Muscle of leg (tissue), 3 donors: ENCODE measurements at regions not wholly inside any gene's neighbourhood (a gene's known extent, or its start where the extent isn't known, plus 50 kb on each side); places are given as distances from the start of the nearest gene placed in this dataset.

Source experiments
- DNase-seq: peaks from one replicate; pipeline ENCODE4 v3.0.0; 2013
- H3K27ac ChIP-seq: one replicate; pipeline ENCODE4 v1.5.1; 2013; ENCODE audit warnings: mild to moderate bottlenecking, low read length, control low read depth
- H3K27me3 ChIP-seq: one replicate; pipeline ENCODE4 v1.6.1; 2013; ENCODE audit warnings: low read length; ENCODE audit not compliant: control insufficient read depth, insufficient read depth
- H3K36me3 ChIP-seq: one replicate; pipeline ENCODE4 v1.6.1; 2013; ENCODE audit warnings: low read length; ENCODE audit not compliant: control insufficient read depth, insufficient read depth
- H3K4me1 ChIP-seq: one replicate; pipeline ENCODE4 v1.6.1; 2013; ENCODE audit warnings: low read length; ENCODE audit not compliant: control insufficient read depth, insufficient read depth
- H3K4me3 ChIP-seq: one replicate; pipeline ENCODE4 v1.5.1; 2013; ENCODE audit warnings: low read length, control low read depth
- H3K9me3 ChIP-seq: replicated peaks from 2 replicates; pipeline ENCODE4 v1.6.1; 2013; ENCODE audit warnings: low read depth, low read length; ENCODE audit not compliant: control insufficient read depth
- WGBS: methylation state at CpG from one replicate; pipeline ENCODE4 v1.1.5; 2013; ENCODE audit warnings: missing lambda C conversion rate; ENCODE audit not compliant: insufficient coverage; 5-methylcytosine and 5-hydroxymethylcytosine counted together

DNA sequence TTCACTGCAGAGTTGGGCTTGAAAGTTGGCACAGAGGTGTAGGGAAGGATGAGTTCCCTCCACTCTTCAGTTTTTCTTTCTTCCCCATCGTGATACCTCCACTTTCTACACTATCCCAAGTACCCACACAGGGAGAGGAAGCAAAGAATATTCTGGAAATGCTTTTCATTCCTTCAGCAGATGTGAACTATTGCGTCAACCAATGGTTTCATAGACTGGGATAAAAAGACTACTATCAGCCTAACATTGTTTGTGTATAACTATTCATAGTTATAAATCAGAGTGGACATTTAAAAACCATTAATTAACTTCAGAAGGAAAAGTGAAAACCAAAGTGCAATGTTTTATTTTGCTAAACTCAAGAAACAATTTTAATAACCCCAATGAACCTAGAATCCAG, 63.6 kb upstream of the MAMDC2 start:
- no CpG with 5 or more reads among the region's 2 CpGs for WGBS
- Histone ChIP-seq H3K4me3 (no peak overlapping the region), H3K27ac (no peak overlapping the region), H3K4me1 (peaks cover 8% of the 10 kb centered on the region), H3K27me3 (no peaks in the 10 kb centered on the region), H3K9me3 (no peaks in the 10 kb centered on the region), H3K36me3 (no peaks in the 10 kb centered on the region)
- no peak for DNase-seq

DNA sequence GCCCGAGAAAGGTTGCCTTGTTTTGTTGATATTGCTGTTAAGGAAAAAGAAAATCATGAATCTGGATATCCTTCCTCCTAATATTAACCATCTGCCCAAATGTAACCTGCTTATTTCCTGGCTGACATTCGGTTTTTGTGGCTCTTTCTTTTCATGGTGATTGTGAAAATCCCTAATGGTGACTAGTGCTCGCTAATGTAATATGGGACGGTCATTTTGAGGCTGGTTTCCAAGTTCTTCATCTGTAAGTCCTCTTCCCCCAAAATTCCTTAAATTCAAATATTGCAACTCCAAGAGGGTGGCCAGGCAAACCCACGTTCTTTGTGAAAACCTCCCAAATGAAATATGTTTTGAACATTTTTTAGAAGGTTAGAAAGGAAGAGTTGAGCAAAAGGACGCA, 63.1 kb upstream of the MAMDC2 start:
- WGBS: no CpG with 5 or more reads among the region's 6 CpGs

DNA sequence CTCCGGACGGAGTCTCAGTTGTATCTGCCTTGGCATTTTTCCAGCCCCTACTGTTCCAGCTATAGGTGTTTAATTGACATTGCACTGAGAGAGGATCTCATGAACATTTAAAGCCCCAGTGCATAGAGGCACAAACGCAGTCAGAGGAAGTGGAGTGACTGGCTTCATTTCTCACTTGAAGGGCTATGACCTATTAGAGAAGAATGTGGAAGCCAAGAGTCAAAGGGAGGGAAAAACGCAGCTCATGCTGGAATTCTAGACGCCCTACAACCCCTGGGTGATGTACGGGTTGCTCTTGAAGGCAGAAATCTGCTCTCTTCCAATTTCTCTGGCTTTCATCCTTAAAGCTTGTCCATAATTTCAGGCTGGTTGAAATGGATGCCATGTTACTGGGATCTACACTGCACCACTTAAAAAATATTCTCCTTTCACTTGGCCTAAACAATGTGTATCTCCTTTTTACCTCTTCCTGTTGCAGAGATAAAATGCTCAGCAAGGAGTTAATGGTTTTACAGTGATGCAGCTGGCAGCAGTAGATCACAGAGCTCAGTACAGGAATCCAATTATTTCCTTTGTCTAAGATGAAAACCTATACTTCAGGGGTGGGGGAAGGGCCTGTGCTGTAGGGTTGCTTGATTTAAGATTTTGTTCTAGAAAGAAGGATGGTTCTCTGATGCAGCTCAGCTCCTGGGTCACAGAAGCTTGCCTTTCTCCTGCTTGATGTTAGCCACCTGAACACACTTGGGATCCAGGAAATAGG, 61.8 kb upstream of the MAMDC2 start:
- H3K4me1 ChIP-seq: no peaks in the 10 kb centered on the region
- no peaks in the 10 kb centered on the region for H3K27me3 ChIP-seq
- no peaks in the 10 kb centered on the region for H3K9me3 ChIP-seq
- H3K4me3 ChIP-seq: no peak overlapping the region
- no peaks in the 10 kb centered on the region for H3K36me3 ChIP-seq
- 25% methylated on average over 1 of the region's 6 CpGs for WGBS
- DNase-seq: no peak
- no peak overlapping the region for H3K27ac ChIP-seq

More for the DNA sequence above, 63.1 kb upstream of the MAMDC2 start:
- no peaks in the 10 kb centered on the region for H3K27me3 ChIP-seq
- H3K9me3 ChIP-seq: no peaks in the 10 kb centered on the region
- no peak for DNase-seq
- peaks cover 7% of the 10 kb centered on the region for H3K4me1 ChIP-seq
- H3K4me3 ChIP-seq: no peak overlapping the region
- H3K36me3 ChIP-seq: no peaks in the 10 kb centered on the region
- H3K27ac ChIP-seq: no peak overlapping the region

DNA sequence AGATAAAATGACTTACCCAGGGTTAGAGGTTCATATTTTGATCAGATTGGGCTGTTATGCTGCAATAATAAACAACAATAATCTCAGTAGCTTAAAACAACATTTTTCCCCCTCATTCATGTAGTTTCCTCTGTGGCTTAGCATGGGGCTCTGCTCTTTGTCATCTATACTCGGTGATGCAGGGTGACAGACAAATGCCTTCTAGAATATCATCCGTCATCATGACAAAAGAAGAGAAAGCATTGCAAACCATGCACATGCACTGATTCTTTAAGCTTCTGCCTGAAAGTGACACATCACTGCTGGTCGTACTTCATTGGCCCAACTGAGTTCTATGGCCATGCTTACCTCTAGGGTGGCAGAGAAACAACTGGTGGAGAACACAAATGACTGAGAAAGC, 58.8 kb upstream of the MAMDC2 start:
- H3K36me3 ChIP-seq: no peaks in the 10 kb centered on the region
- 92% methylated on average over 3 of the region's 3 CpGs for WGBS
- no peak overlapping the region for H3K27ac ChIP-seq
- no peaks in the 10 kb centered on the region for H3K27me3 ChIP-seq
- H3K4me3 ChIP-seq: no peak overlapping the region
- H3K9me3 ChIP-seq: no peaks in the 10 kb centered on the region
- H3K4me1 ChIP-seq: no peaks in the 10 kb centered on the region
- DNase-seq: no peak

DNA sequence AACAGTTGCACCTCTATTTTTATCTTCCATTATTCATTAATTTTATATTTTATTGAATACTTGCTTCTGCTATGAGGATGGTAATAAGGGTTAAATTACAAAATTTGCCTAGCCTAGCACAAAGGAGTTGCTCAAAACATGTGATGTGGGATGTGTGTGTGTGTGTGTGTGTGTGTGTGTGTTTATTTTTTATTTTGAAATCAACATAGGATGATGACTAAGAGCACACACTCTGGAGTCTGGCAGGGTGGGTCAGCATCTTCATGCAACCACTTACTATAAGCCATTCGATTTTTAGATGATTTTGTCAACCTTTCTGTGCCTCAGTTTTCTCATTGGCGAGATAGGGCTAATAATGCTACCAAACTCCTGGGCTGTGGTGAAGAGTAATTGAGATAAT, 57.7 kb upstream of the MAMDC2 start:
- H3K27ac ChIP-seq: no peak overlapping the region

DNA sequence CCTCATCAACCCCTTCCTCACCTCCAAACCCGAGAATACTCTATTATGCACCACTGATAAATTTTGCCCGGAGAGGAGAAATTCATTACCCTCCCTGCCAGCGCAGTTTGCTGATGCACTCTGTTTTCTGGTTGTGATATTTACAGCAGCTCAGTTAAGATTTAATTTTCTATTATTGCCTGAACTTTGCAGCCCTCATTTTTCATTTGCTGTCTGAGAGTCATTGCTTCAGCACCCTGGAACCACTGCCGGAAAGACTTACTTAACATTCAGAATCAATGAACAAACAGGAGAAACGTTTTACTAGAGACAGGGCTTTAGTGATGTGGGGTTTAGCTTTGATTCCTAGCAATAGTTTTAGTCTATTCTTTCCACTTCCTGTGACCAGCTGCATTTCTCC, 56.7 kb upstream of the MAMDC2 start:
- no CpG with 5 or more reads among the region's 5 CpGs for WGBS
- DNase-seq: peak; percentile 35

More for the DNA sequence above, 57.7 kb upstream of the MAMDC2 start:
- Histone ChIP-seq H3K4me3 (no peak overlapping the region), H3K9me3 (no peaks in the 10 kb centered on the region), H3K36me3 (no peaks in the 10 kb centered on the region), H3K4me1 (no peaks in the 10 kb centered on the region), H3K27me3 (no peaks in the 10 kb centered on the region)
- WGBS: 80% methylated on average over 1 of the region's 2 CpGs
- DNase-seq: no peak

DNA sequence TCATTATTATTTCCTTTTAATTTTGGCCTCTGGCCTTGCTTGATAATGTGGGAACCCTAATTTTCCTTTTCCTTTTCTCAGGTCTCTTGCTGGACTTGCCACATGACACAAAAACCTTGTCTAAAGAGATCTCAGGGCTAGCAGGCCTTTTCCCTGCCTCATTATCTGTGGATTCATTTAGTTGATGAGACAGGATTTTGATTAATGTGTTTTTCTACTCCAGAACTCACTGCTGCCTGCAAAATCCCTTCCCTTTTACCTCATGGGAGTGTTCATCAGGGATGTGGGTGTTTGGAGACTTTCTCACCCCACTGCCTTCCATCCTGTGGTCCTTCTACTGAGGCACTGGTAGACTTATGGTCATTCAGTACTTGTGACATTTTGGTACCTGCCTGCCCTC, 56.2 kb upstream of the MAMDC2 start:
- no peak for DNase-seq
- Histone ChIP-seq H3K27me3 (no peaks in the 10 kb centered on the region), H3K4me3 (no peak overlapping the region), H3K4me1 (no peaks in the 10 kb centered on the region), H3K9me3 (no peaks in the 10 kb centered on the region), H3K27ac (no peak overlapping the region), H3K36me3 (no peaks in the 10 kb centered on the region)

More for the DNA sequence above, 56.7 kb upstream of the MAMDC2 start:
- no peaks in the 10 kb centered on the region for H3K27me3 ChIP-seq
- no peaks in the 10 kb centered on the region for H3K36me3 ChIP-seq
- no peak overlapping the region for H3K27ac ChIP-seq
- H3K4me1 ChIP-seq: no peaks in the 10 kb centered on the region
- H3K9me3 ChIP-seq: no peaks in the 10 kb centered on the region
- H3K4me3 ChIP-seq: no peak overlapping the region

DNA sequence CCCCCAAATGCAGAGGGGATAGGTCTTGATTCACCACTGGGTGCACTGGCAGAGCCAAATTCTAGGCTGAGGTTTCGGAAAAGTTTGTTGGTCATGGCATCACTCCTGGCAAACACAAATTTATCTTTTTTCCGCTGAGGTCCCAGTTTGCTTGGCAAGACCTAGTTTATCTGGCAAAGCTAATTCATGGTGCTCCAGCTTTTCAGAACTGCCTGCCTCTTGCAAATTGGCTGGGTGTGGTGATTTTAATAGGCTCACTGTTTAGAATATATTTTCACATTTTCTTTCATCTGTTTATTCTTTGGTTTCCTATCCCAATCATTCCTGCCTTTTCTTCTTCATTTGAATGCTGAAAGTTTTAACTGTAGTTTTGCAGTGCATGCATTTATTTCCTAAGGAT, 50.5 kb upstream of the MAMDC2 start:
- Histone ChIP-seq H3K4me3 (no peak overlapping the region), H3K4me1 (peaks cover 2% of the 10 kb centered on the region), H3K36me3 (no peaks in the 10 kb centered on the region), H3K27me3 (no peaks in the 10 kb centered on the region), H3K9me3 (no peaks in the 10 kb centered on the region), H3K27ac (no peak overlapping the region)
- DNase-seq: no peak
- no CpG with 5 or more reads among the region's 2 CpGs for WGBS
